ENCODE measurements at regions not wholly inside any gene's neighbourhood (a gene's known extent, or its start where the extent isn't known, plus 50 kb on each side); places are given as distances from the start of the nearest gene placed in this dataset.

DNA sequence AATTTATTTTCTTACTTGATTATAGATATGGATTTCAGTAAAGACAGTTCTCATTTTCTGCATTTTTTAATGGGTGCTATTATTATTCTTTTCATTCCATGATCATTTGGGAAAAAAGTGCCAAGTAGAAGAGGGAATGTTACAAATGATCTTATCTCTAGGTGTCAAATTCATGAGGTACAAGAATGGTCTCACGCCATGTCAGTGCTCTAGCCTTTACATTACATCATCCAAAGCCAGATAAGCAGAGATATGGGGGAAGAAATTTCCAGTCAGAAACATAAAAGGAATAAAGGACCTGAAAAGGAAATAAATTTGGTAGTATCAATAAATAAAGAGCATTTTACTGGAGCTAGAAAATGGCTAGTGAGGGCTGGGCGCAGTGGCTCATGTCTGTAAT lies 1544.2 kb upstream of the CDH6 start:
- TF ChIP-seq POLR2A (IDR thresholded peaks at IDR 0.05) (no peak), POLR2AphosphoS5 (IDR thresholded peaks at IDR 0.05) (no peak)
- TF ChIP-seq, protein P1, sequence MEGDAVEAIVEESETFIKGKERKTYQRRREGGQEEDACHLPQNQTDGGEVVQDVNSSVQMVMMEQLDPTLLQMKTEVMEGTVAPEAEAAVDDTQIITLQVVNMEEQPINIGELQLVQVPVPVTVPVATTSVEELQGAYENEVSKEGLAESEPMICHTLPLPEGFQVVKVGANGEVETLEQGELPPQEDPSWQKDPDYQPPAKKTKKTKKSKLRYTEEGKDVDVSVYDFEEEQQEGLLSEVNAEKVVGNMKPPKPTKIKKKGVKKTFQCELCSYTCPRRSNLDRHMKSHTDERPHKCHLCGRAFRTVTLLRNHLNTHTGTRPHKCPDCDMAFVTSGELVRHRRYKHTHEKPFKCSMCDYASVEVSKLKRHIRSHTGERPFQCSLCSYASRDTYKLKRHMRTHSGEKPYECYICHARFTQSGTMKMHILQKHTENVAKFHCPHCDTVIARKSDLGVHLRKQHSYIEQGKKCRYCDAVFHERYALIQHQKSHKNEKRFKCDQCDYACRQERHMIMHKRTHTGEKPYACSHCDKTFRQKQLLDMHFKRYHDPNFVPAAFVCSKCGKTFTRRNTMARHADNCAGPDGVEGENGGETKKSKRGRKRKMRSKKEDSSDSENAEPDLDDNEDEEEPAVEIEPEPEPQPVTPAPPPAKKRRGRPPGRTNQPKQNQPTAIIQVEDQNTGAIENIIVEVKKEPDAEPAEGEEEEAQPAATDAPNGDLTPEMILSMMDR (IDR thresholded peaks at IDR 0.05) = no peak

Data from prostate gland (tissue), 2 donors.